Stimulated activated CD4-positive, alpha-beta T cell treated with anti-CD3 and anti-CD28 coated beads, Interleukin-2, amount 100 ng/mL, for 24 hours (primary cell): ENCODE measurements at regions not wholly inside any gene's neighbourhood (a gene's known extent, or its start where the extent isn't known, plus 50 kb on each side); places are given as distances from the start of the nearest gene placed in this dataset.

Source experiments
- DNase-seq, 2 donors: peaks; one replicate each; pipeline ENCODE4 v3.0.0-alpha.2; 2020

- DNase-seq, result no peak
These were observed 426.9 kb downstream of the CDH2 start for GRCh38 chr18:27750014-27750413.

- no peak for DNase-seq
These were observed 427.7 kb downstream of the CDH2 start for GRCh38 chr18:27749194-27749593.

DNA sequence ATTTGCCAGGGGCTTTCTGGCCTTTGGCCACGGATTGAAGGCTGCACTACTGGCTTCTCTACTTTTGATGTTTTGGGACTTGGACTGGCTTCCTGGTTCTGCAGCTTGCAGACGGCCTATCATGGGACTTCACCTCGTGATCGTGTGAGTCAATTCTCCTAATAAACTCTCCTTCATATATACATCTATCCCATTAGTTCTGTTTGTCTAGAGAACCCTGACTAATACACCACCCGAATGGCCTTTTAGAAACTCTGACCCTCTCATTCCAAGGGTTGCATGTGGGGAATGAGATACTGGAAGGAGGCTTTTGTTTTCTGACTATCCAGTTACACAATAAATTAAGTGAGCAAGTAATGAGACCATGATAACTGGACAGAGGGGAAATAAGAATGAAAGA lies 430.7 kb downstream of the CDH2 start:
- DNase-seq, result no peak

GRCh38 chr18:27735117-27735516 lies 441.8 kb downstream of the CDH2 start:
- DNase-seq, result no peak

- no peak for DNase-seq
These were observed 445.7 kb downstream of the CDH2 start for GRCh38 chr18:27731211-27731610.

- DNase-seq, result no peak
These were observed 448.3 kb downstream of the CDH2 start for GRCh38 chr18:27728659-27729058.

DNA sequence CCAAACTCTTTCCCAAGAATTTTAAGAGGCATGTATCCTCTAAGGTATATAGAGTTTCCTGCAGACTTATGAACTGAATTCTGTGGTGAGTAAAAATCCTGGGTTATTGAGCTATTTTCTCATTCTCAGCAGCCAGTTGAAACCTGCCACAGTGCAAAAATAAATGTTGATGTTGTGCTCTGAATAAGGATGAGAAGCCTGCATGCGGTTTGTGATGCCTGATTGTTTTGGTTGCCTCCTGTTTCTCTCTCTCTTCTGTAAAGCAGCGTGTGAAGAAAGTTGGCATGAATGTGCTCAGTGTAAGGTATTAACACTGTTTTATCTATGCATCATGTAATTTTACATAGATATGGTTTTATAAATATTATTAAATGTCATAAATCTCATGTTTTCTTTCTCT lies 452.6 kb downstream of the CDH2 start:
- DNase-seq, result no peak

- no peak for DNase-seq
These were observed 453.8 kb downstream of the CDH2 start for GRCh38 chr18:27723168-27723567.

DNA sequence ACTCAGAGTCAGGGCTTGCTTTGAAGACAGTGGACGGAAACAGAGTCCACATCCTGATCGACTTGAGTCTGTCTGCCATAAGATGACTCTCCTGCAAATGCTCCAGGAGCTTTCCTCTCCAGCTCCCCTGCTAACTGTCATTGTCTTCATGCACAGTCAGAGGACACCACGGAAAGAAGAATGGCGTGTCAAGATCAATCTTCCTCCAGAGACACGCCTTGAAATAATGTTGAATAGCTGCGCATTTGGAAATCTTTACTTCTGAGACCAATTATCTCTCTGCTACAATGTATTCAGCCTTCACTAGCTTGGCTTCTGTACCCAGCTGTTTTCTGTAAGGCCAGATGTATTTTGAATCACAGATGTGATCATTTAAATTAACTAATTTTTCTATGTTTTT lies 457.2 kb downstream of the CDH2 start:
- DNase-seq, result no peak

GRCh38 chr18:27717816-27718215 lies 459.1 kb downstream of the CDH2 start:
- DNase-seq, result no peak

GRCh38 chr18:27717250-27717649 lies 459.7 kb downstream of the CDH2 start:
- no peak for DNase-seq

GRCh38 chr18:27715751-27716150 lies 461.2 kb downstream of the CDH2 start:
- DNase-seq, result no peak

DNA sequence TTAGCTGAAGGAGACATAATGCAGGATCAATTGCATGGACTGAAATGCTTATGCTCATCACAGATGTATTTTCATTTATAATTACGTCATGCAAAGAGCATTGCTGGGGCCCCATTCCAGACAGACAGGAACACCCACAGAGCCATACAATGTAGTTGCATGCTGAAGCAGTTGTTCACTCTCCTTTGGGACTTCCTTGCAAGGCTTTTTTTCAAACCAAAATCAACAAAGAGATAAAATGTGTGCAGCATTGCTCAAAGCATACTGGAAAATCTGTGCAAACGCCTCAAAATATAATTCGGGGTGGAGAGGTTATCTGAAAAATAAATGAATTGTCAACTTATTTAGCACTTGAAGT lies 463.2 kb downstream of the CDH2 start:
- no peak for DNase-seq

DNA sequence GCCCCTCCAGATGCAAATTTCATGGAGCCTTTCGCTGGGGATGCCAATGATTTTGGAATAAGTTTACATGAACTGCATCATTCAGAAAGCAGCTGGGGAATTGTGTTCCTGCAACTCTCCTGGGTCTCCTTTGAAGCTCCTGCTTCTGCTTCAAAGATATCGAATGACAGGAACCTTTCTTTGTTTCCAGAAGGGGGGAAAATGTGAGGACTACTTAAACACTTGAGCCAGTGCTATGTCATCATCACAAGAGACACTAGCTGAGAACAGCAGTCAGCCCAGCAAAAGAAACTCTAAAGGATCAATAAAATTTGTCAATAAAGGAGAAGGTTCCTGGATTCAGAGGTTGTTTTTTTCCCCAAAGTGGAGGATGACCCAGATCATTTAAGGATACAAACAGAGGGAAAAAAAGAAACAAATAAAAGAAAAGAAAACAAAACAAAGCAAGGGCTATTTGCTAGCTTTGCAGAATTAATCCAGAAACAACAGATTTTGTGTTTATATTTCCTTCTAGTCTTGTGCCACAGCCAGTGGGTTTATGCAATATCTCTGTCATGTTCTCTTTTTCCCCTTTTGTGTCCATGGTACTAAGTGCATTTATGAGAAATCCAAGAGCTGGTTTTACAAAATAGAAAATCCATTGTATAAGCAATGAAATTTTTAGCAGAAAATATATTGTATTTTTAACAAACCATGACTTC lies 463.7 kb downstream of the CDH2 start:
- DNase-seq, result no peak

DNA sequence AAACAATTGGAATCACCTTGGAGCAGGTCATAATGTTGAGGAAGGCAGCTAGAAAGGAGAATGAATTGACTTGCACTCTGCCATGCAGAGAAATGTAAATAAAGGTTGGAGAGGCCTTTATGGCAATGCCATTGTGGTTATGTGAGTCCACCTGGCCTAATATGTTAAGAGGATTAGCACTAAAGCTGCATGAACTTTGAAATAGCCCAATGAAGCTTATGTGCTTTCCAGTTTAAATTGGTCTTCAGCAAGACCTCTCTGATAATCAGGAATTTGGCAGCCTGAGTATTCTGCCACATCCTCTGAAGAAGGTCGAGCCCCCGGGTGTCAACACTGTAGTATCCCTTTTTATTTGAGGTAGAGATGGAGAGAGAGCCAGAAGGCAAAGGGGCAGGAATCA lies 464.9 kb downstream of the CDH2 start:
- DNase-seq, result no peak

GRCh38 chr18:27711382-27711781 lies 465.5 kb downstream of the CDH2 start:
- DNase-seq, result no peak

- no peak for DNase-seq
These were observed 467.6 kb downstream of the CDH2 start for GRCh38 chr18:27709344-27709743.

DNA sequence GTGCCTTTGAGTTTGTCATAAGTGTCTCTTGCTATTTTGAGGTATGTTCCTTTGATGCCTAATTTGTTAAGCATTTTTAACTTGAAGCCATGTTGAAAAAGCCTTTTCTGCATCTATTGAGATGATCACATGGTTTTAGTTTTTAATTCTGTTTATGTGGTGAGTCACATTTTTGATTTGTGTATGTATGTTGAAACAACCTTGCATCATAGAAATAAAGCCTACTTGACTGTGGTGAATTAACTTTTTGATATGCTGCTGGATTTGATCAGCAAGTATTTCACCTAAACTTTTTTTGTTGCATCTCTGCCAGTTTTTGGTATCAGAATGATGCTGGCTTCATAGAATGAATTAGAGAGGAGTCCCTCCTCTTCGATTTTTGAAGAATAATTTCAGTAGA lies 469.7 kb downstream of the CDH2 start:
- no peak for DNase-seq

DNA sequence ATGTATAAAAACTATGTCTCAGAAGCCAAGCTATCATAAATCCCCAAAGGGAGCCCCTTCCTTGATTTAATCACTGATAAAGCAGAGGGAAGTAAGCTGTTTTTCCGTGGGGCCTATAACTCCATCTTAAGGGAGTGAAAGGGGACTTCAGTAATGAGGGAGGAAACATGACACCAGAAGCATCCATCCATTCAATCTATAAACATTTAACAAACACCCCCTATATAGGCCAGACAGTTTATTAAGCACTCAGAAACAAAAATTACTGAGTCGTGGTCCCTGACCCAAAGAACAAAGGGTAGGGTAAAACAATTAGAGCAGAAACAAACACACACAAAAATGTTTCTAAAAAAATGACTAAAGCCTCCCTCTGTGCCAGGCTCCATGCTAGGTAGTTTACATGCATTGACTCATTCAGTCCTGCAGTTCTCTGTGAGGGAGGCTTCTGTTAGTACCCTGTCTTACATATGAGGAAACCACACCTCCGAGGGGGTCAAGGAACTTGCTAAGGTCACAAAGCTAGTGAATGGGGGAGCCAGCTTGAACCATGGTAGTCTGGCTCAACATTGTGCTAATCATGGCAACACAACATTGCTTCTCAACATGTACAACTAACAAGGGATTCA lies 472.1 kb downstream of the CDH2 start:
- no peak for DNase-seq

DNA sequence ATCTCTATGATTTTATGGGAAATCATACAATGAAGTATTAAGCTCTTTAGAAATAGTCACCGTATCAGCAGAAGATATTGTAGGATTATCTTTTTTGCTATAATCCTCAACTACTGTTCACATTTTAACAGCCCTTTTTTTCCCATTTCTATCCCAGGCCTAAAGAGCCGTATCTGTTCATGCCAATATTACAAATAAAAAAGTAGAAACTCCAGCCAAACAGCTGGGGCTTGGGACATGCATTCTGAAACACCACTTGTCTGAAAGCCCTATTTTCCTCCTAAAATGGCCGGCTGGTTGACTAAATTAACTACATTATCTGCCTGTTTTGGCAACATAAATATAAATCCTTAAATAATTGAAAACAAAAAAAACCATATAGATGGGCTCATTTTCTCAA lies 477.8 kb downstream of the CDH2 start:
- no peak for DNase-seq

- DNase-seq, result no peak
These were observed 480.8 kb downstream of the CDH2 start for GRCh38 chr18:27696148-27696547.

DNA sequence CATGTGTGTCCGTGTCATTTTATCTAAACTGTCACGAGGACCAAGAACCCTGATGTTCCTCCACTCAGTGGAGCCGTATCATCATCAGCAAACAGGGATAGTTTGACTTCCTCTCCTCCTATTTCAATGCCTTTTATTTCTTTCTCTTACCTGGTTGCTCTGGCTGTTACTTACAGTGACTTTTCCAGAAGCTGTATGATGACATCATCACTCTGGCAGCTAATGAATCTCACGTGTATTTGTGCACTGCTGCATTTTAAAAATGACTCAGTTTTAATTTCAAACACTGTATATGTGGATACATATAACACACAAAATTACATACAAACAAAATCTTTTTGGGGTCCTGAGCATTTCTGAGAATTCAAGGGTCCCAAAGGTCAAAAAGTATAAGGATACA lies 481.4 kb downstream of the CDH2 start:
- DNase-seq, result no peak

- DNase-seq, result no peak
These were observed 481.9 kb downstream of the CDH2 start for GRCh38 chr18:27695052-27695451.

DNA sequence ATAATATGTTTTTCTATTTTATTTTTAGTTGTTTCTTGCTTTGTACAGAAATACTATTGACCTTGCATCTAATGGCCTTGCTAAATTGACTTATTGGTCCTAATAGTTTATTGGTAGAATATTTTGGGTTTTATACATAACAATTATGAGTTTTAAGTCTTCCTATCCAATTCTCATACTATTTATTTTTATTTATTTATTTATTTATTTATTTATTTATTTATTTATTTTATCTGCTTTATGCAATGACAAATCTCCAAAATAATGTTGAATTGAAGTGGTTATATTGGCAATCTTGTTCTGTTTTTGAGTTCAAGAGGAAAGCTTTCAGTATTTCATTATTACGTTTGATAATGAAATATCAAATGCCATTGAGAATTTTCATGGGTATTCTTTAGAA lies 488.3 kb downstream of the CDH2 start:
- no peak for DNase-seq

DNA sequence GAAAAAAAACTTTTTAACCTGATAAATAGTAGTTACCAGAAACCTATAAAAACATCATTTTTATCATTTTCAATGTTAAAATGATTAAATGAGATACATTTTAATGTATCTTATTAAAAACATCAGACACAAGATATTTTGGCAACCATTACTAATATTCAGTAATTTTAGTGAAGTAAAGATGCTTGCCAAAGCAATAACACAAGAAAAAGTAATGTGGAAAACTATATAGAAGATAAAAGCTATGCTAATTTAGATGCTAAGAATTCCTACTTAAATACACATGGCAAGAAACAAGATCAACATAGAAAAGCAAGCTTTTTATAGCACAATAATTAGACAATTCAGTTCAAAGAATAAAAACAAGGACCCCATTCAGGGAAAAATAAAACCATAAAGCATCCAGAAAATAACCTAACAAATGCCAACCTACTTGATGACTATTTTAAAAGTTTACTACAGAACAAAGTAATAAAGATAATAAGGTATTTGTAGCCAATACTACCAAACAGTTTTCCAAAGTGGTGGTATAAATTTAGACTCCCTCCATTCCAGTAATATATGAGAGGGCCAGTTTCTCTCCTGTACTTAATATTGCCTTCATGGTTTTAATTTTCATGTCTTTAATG lies 489.5 kb downstream of the CDH2 start:
- no peak for DNase-seq
